Activated CD8-positive, alpha-beta T cell treated with anti-CD3 and anti-CD28 coated beads for 36 hours (primary cell): ENCODE measurements at regions not wholly inside any gene's neighbourhood (a gene's known extent, or its start where the extent isn't known, plus 50 kb on each side); places are given as distances from the start of the nearest gene placed in this dataset.

Experiments
- ATAC-seq: fragments of 200-7000 bp; cut with Tn5 transposase; one replicate; pipeline ENCODE4 v1.10.0; 2021; ENCODE audit warnings: mild to moderate bottlenecking, moderate library complexity
- CTCF ChIA-PET: fragments of 350-600 bp; sonication (Branson Sonifier 250); formaldehyde crosslinking; loops from one replicate; lab custom pipeline; 2021; ENCODE audit warnings: antibody characterized with exemption; lab: Charles Lee
- POLR2A ChIA-PET: fragments of 350-600 bp; sonication (Branson Sonifier 250); formaldehyde crosslinking; loops from one replicate; lab custom pipeline; 2021; ENCODE audit warnings: antibody characterized with exemption; lab: Charles Lee
- DNase-seq: peaks from one replicate; pipeline ENCODE4 v3.0.0-alpha.2; 2020
- H3K27ac Mint-ChIP-seq: one replicate; pipeline ENCODE4 v1.8.0; 2021; ENCODE audit warnings: mild to moderate bottlenecking, mixed read lengths
- H3K27me3 Mint-ChIP-seq: one replicate; pipeline ENCODE4 v1.8.0; 2021; ENCODE audit warnings: mixed read lengths
- H3K36me3 Mint-ChIP-seq: one replicate; pipeline ENCODE4 v1.8.0; 2021; ENCODE audit warnings: low read depth, mixed read lengths
- H3K4me1 Mint-ChIP-seq: one replicate; pipeline ENCODE4 v1.8.0; 2021; ENCODE audit warnings: low read depth, mixed read lengths
- H3K4me3 Mint-ChIP-seq: one replicate; pipeline ENCODE4 v1.8.0; 2021; ENCODE audit warnings: mild to moderate bottlenecking, moderate library complexity, mixed read lengths
- H3K9me3 Mint-ChIP-seq: one replicate; pipeline ENCODE4 v1.8.0; 2021; ENCODE audit warnings: mixed read lengths
- intact Hi-C: fragments of 100-400 bp; cut with micrococcal nuclease; formaldehyde crosslinking; loops from one replicate; pipeline ENCODE4 v1.10.0; 2022
- TF ChIP-seq, protein P1 (sequence below): fragments of 200-600 bp; IDR thresholded peaks from one replicate; pipeline ENCODE4 v1.8.0; 2022; ENCODE audit warnings: antibody characterized with exemption, mild to moderate bottlenecking

DNA sequence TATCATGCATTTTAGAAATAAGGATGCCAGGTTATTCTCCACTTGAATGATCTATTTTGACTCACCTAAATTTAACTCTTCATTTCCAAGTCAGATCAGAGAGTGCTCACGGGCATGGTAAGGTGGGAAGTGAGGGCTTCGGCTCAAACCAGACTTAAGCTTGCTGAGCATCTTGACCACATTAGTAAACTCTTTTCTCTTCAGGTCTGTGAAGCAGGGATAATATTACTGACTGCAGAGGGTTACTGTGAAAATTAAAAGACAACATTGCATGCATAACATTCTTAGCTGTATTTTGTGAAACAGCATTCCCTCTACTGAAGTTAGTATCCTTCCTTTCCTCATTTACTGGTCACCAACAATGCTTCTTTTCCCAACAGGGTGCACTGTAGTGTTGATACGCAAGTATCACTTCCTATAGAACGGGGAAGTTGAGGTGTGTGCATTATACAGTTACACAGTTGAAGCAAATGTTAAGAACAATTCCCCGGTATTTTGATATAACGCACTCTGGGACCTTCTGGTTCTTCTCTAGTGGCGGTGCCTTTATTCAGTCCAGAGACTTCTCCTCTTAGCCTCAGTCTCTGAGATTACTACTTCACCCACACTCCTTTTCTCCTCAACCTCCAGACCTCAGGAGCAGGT, 74.1 kb upstream of the MNS1 start:
- Mint-ChIP-seq H3K4me1 (peaks cover 12% of the 10 kb centered on the region), H3K36me3 (no peaks in the 10 kb centered on the region), H3K27ac (no peak overlapping the region), H3K4me3 (no peak overlapping the region), H3K27me3 (no peaks in the 10 kb centered on the region), H3K9me3 (peaks cover 3% of the 10 kb centered on the region)
- ATAC-seq (no peak), DNase-seq (no peak)
- ChIA-PET CTCF (no interaction called here), POLR2A (interaction anchor here (0.5 kb wide), 1 partner anchor 11 kb away, joined by 3 read pairs; no protein-coding TSS in a partner anchor)
- intact Hi-C loops = no loop called here
- TF ChIP-seq, protein P1, sequence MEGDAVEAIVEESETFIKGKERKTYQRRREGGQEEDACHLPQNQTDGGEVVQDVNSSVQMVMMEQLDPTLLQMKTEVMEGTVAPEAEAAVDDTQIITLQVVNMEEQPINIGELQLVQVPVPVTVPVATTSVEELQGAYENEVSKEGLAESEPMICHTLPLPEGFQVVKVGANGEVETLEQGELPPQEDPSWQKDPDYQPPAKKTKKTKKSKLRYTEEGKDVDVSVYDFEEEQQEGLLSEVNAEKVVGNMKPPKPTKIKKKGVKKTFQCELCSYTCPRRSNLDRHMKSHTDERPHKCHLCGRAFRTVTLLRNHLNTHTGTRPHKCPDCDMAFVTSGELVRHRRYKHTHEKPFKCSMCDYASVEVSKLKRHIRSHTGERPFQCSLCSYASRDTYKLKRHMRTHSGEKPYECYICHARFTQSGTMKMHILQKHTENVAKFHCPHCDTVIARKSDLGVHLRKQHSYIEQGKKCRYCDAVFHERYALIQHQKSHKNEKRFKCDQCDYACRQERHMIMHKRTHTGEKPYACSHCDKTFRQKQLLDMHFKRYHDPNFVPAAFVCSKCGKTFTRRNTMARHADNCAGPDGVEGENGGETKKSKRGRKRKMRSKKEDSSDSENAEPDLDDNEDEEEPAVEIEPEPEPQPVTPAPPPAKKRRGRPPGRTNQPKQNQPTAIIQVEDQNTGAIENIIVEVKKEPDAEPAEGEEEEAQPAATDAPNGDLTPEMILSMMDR = no peak

GRCh38 chr15:56537881-56538280, 72.9 kb upstream of the MNS1 start:
- H3K4me1 Mint-ChIP-seq = peaks cover 12% of the 10 kb centered on the region
- H3K36me3 Mint-ChIP-seq = no peaks in the 10 kb centered on the region
- POLR2A ChIA-PET = no interaction called here
- no peak overlapping the region for H3K4me3 Mint-ChIP-seq
- no peaks in the 10 kb centered on the region for H3K9me3 Mint-ChIP-seq
- no peak overlapping the region for H3K27ac Mint-ChIP-seq
- intact Hi-C loops = no loop called here
- CTCF ChIA-PET = interaction anchor here (1.1 kb wide), 1 partner anchor 9 kb away, joined by 5 read pairs; no protein-coding TSS in a partner anchor
- peak; percentile 56 for ATAC-seq
- DNase-seq = peak; percentile 73
- TF ChIP-seq, protein P1 = no peak
- H3K27me3 Mint-ChIP-seq = no peaks in the 10 kb centered on the region

DNA sequence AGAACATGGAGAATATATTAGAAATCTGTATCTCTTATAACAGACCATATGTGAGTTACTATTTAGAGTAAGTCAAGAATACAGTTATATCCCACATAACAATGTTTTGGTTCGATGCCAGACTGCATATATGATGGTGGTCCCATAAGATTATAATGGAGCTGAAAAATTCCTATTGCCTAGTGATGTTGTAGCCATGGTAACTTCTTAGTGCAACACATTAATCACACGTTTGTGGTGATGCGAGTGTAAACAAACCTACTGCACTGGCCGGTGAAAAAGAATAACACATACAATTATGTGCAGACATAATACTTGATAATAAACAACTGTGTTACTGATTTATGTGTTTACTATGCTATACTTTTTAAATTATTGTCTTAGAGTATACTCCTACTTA, 69.8 kb upstream of the MNS1 start:
- H3K36me3 Mint-ChIP-seq = no peaks in the 10 kb centered on the region
- TF ChIP-seq, protein P1 = no peak
- CTCF ChIA-PET = interaction anchor here (1.1 kb wide), 1 partner anchor 105 kb away, joined by 3 read pairs; no protein-coding TSS in a partner anchor
- POLR2A ChIA-PET = no interaction called here
- intact Hi-C loops = no loop called here
- no peak overlapping the region for H3K4me3 Mint-ChIP-seq
- ATAC-seq (no peak), DNase-seq (no peak)
- no peak overlapping the region for H3K27ac Mint-ChIP-seq
- H3K4me1 Mint-ChIP-seq = peaks cover 12% of the 10 kb centered on the region
- H3K27me3 Mint-ChIP-seq = no peaks in the 10 kb centered on the region
- H3K9me3 Mint-ChIP-seq = no peaks in the 10 kb centered on the region

- H3K36me3 Mint-ChIP-seq = no peaks in the 10 kb centered on the region
- no peak overlapping the region for H3K4me3 Mint-ChIP-seq
- TF ChIP-seq, protein P1 = no peak
- no peaks in the 10 kb centered on the region for H3K27me3 Mint-ChIP-seq
- POLR2A ChIA-PET = no interaction called here
- no peaks in the 10 kb centered on the region for H3K9me3 Mint-ChIP-seq
- DNase-seq (no peak), ATAC-seq (no peak)
- H3K4me1 Mint-ChIP-seq = peaks cover 12% of the 10 kb centered on the region
- intact Hi-C loops = no loop called here
- CTCF ChIA-PET = interaction anchor here (1.1 to 2.4 kb wide), 3 partner anchors 43 to 288 kb away, joined by 3 to 13 read pairs (median 3); no protein-coding TSS in a partner anchor
- no peak overlapping the region for H3K27ac Mint-ChIP-seq
Observed at GRCh38 chr15:56533731-56534403, 68.9 kb upstream of the MNS1 start.
